CD4-positive, alpha-beta T cell treated with Interleukin-10 for 1 hour (primary cell): ENCODE measurements at regions not wholly inside any gene's neighbourhood (a gene's known extent, or its start where the extent isn't known, plus 50 kb on each side); places are given as distances from the start of the nearest gene placed in this dataset.

Experiments
- DNase-seq: peaks from one replicate; pipeline ENCODE4 v3.0.0-alpha.2; 2020

DNA sequence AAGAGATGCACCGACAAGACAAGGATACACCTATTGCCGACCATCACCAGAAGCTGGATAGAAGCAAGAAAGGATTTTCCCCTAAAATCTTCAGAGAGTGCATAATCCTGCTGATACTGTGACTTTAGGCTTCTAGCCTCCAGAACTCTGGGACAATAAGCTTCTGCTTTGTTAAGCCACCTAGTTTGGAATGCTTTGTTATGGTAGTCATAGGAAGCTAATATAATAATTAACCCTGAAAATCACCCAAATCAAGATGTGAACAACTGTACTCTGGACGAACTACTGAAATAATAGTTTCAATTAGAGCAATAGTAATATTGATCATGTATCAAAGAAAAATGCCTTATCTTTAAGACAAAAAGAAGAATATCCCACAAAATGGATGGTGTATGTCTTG lies 524.6 kb downstream of the EFNB2 start:
- no peak for DNase-seq

DNA sequence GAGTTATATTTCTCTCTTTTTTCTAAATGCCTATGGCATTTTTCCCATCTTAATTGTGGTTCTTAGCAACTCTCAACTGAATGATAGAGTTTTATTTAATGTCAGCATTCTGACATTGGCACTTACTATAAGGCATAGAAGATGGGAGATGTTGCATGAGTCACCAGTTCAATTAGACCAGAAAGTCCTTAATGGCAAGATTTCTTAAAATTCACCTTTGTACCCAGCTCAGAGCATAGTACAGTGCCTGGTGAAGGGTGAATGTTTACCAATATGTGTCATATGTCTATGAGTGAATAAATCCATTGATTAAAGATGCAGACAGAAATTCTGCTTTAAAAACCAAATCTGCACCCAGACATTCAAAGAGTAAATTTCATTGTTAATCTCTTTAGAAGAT lies 526.9 kb downstream of the EFNB2 start:
- DNase-seq, result no peak

DNA sequence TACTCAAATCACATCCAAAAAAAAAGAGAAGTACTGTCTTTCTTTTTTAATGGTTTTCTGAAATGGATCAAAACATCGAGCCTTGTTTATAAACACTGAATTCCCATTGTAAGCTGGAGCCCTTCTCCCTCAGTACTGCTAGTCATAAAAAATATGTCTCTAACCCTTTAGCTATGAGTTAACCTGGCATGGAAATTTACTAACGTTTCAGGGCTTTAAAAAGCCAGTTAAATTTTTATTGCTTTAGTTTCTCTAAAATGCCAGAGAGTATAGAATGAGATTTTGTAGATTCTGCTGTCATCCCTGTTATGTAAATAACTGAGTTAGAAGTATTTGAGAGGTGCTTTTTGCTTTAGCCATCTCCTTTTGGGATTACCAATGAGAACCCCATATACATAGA lies 528.3 kb downstream of the EFNB2 start:
- no peak for DNase-seq

DNA sequence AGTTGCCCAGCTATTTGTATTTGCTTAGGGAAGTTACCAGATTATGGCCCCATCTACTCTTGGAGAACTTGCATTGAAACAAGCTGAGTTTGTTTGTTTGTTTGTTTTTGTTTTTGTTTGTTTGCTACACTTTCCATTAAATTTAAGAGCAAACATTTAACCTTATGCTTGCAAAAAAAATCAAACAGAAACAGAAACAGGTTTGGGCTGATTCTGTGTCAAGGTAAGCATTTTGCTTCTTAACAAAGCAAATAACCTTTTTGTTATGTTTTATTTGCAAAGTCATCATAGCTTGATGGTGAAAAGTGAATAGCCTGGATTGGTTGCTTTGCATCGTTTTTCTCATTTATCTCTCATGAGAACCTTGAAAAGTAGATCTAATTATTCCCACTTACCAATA lies 531.8 kb downstream of the EFNB2 start:
- no peak for DNase-seq

DNA sequence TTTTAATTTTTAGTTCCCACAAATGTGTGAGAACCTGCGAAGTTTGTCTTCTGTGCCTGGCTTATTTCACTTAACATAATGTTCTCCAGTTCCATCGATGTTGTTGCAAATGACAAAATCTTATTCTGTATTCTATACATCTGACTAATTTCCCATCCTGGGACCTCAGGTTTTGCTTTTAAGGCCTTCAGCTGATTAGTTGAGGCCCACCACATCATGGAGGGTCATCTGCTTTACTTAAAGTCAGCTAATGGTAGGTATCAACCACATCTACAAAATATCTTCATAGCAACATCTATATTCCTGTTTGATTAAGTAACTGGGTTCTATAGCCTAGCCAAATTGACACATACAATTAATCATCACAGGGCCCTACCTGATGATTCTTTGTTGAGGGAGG lies 534.0 kb downstream of the EFNB2 start:
- DNase-seq, result no peak

DNA sequence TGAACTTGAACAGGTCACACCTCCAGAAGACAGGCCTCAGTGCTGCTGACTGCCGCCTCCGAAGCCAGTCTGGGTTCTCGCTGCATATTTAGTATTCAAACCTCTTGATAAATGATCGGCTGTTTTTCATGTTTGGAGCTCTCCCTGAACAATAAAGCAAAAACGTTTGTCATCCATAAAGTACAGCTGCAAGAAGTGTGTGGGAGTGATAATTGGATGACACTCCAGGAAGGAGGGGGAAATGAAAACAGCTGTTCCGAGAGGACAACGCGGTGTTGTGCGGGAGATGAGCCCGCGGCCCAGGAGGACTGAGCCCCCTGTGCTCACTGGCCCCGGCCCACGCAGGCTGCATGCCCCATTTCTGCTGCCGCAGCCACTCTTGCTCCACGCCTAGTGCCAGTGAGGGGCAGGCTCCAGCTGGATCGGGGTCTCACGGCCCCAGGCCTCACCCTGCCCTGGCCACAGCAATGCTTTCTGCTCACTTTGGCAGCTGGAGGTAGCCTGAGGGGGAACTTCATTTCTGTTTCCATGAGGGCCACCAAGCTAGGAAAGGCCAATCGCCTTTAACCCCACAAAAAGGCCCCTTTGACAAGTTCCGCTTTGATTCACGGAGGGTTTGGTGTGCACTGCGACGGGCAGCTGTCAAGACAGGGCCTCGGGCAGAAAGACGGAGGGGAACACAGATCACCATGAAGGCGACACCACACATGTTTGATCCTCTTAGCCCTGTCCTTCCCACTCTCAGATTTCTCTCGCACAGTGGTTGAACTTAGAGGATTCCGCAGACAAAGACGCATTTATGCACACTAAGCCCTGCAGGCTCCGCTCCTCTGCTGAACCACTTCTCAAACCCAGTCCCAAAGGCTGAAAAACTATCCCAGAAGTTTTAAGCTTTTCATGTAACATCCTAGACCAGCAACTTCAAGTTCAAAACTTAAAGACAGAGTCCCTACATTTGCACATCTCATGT lies 537.6 kb downstream of the EFNB2 start:
- no peak for DNase-seq

DNA sequence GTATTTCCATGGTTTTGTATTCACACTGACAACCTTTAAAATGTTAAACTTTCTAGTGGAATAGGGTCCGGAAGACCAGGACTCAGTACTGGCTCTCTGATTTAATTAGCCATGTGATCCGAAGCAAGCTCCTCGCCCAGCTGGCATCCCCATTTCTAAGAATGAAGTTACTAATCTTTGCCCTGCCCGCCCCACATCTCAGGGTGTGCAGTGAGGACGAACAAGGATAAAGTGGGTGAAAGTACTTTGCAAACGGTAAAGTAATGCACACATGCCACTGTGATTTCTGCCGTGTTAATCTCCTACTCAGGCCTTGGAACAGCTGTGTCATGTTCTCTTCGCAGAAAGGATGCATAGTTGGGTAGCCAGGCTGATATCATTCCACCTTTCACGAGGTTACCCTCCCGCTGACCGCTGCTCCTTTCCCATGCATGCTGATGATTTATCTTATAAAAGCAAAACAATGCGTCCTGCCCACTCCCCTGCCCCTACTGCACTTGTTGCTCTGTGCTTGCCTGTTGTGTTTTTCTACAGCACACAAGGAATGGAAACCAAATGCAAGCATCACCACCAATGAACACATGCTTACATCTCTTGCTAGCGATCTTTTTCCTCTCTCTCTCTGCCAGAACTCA lies 539.0 kb downstream of the EFNB2 start:
- no peak for DNase-seq

DNA sequence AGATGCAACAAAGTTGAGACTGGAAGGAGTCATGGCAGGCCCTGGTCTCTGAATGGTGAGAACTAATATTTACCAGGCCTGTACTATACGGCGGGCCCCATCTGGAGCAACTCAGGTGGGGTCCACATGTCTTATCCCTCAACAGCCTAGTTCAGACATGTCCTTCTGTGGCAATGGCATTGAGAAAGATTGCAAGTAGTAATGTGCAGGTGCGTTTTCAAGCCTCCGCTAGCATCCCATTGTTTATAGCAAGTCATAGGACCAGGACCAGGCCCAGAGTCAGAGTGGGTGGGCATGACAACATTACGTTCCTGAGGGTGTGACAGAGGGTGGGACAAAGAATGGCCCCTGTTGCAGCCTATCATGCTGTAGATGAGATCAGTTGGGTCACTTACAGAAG lies 541.1 kb downstream of the EFNB2 start:
- DNase-seq, result no peak

DNA sequence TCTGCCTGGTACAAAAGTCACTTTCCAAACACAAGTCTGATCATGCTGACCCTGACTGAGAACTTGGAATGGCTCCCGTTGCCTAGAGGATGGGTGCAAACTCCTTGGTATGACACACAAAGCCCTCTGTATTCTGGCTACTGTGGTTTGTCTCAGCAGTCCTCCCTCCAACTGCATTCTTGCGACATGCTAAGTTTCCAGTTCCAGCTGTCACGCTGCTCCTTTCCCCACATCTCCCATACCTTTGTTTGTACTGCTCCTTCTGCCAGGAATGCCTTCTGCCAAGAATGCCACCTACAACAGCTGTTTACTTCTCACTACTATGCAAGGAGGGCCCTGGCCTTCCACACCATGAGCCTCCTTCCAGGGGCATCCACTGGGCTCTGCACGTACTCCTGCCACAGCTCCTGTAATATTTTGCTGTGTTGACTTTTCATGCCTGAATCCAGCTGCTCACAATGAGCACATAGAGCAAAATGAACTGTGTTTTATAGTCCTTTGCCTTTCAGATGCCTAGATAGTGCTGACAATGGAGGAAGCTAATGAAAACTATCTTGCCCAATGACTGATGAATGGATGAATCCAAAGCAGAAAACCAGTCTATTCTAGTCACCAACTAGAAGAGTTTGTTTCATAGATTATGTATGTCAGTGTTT lies 543.7 kb downstream of the EFNB2 start:
- no peak for DNase-seq

DNA sequence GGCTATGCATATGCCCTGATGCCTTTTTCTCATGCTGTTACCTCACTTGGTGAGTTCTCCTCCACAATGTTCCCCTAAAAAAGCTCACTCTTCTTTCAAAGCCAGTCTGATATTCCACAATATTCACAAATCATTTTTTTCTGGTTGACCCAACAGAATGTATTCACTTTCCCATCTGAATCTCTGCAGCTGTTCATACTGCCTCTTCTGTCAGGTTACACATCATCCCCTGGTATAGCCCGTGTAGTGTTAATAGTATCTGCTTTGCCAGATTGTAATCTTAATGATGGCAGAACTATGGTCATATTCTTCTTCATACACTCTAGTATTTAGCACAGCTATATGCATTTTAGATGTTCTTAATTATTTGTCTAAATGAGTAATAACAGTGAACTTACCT lies 544.3 kb downstream of the EFNB2 start:
- no peak for DNase-seq

DNA sequence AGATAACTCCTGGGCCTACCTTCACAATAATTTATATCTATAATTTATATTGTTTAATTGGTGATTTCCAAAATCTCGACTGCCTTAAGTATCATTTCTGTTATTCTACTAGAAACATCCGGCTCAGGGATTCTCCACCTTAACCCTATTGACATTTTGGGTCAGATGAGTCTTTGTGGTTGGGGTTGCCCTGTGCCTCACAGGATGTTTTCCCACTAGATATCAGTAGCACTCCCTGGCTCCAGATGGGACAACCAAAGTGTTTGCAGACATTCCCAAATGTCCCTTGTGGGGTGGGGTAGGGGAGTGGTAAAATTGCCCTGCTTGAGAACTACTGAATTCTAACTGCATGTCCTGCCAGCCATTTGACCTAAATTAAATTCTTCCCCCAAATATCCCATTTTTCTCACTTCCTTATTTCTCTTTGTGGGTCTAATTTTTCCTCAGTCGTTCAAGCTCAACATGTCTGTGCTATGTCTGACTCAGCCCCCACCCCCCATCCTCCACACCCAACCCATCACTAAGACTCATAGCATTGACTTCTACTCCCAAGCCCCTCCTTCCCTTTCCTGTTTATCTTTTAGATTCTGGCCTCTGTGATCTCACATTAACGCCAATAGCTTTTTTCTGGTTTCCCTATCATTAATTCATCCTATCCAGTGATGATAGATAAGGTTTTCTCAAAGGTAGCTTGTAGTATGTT lies 545.1 kb downstream of the EFNB2 start:
- DNase-seq, result no peak

DNA sequence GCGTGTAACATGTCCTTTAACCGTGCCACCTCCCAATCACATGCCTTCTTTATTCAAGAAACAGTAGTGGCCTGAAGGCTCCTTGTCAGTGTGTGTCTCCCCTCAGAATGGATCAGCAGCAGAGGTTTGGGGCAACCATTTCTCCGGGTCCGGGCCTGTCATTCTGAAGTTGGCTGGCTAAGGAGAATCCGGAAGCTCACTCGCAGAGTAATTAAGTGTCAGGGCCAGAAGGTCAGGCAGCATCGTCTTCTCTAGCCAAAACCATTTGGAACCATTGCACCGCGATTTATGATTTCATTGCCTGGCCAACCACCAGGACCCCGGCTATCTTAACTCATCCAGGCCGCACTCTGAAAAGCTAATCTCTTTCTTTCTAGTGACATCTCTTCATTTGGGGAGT lies 550.8 kb downstream of the EFNB2 start:
- no peak for DNase-seq

DNA sequence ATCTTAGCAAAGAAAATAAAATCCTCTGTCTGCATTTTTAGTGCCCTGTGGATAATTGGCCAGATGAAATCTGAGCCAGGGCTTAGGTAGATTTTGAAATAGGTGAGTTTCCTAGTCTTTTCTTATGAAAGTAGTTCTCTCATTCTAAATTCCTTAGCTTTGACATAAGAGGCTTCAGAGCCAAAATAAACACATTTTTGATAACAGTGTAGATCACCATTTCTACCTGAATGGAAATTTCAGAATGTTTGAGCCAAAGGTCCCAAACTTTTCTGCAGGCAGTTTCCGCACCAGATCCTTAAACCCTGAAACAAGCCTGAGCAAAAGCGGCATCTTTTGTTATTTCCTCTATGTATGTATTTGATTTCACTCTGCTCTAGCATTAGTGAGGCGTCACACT lies 551.2 kb downstream of the EFNB2 start:
- DNase-seq, result no peak

DNA sequence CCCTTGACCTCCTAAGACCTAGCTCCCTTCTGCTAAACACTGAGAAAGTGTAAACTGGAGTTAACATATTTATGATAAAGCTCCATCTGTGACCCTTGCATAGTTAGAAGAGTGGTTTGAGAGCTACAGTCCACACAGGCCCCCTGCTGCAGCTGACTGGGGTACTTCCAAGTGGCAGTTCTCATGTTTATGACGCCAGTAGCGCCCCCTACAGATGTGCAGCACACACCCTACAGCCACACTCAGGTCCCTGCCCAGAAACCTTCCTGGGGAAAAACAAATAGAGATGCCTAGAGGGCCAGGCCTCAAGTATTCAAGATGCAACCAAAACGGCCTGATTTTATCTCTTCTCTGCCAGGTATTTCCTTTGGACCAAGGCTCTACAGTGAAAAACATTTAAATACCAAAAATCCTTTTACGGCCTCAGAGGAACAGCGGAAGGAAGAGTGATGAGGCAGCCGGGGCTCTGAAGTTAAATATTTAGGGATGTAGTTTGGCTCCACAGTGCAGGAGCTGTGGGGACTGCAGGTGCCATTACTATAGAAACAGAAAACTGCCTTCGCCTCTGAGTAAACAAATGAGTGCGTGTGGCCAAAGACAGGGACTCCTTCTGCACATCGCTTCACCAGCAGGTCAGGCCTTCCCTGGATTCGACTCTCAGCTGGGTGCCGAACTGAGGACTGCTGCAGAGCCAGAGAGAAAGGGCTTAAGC lies 553.1 kb downstream of the EFNB2 start:
- DNase-seq, result no peak

DNA sequence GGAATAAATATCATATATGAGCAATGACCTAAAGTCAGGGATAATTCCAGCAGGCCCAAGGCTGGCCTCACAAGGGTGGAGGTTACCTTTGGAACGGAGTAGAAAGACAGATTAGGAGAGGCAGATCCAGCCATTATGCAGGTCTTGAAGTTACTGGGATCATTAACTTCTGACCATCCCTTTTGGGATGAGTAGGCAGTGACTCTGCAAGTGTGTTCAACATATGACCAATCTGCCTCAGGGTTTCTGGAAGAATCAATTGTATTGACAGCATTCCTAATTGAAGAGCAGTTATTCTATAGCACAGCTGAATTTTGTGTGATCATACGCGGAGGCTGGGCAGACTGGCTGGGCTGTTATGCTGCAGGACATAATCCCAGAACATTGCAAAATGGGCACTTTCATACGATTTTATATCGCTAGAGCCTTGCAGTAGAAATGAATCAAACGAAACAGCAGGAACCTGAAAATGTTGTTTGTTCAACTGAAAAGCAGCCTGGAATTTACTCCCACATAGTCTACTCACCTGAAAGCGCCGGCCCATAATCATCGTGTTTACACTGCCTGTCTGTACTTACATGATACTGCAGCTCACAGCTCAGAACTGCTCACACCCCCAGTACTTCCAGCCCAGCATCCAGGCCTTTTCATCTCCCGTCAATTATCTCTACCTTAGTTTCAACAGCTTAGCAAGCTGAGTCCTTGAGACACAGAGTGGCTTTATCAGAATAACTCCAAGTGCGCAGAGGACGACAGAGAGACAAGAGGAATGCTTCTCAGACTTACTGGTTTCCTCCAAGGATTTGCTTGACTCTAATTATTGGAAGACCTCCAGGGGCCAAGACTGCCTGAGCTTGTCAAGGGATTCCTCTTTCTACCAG lies 556.1 kb downstream of the EFNB2 start:
- DNase-seq, result no peak

DNA sequence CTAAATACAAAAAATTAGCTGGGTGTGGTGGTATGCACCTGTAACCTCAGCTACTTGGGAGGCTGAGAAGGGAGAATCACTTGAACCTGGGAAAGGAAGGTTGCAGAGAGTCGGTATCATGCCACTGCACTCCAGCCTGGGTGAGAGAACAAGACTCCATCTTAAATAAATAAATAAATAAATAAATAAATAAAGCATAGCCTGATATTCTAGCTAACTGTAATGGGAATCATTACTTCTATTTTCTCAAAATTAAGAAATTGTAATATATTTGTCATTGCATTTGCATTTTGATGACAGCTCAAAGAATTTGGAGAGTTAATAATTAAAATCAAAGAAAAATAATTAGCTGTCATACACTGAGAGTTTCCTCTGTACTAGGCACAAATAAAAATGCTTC lies 561.1 kb downstream of the EFNB2 start:
- DNase-seq, result no peak

DNA sequence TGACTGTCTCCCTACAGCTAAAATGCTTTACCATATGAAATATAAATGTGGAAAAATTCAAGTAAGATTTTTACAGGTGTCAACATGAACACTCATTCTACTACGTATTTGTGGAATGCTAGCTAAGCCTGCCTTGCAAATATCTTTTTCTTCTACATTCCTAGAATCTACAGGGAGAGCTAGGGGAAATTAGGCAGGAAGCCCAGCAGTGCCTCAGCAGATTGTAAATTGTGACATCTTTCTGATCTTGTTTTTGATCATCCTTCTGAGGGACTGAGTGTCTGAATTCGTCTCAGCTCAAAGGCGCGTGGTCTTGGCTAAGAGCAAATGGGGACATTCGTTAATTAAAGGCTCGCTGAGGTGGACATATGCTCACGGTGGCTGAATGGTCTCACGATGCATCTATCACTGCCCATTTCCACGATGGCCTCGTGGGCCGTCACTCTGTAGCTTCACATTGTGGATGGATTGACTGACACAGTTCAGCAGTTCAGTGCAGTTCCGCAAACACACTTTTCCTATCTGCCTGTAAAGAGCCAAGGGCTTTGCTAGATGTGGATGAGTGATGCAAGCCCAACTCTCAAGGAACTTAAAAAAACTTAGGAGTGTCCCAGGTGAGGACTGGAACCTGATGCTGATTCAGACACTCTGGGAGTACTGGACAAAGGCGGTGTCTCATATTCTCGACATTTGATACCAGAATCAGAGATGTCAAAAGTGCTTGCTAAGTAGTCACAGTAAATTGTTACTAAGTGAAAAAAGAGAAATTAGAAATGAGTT lies 562.5 kb downstream of the EFNB2 start:
- DNase-seq, result no peak

DNA sequence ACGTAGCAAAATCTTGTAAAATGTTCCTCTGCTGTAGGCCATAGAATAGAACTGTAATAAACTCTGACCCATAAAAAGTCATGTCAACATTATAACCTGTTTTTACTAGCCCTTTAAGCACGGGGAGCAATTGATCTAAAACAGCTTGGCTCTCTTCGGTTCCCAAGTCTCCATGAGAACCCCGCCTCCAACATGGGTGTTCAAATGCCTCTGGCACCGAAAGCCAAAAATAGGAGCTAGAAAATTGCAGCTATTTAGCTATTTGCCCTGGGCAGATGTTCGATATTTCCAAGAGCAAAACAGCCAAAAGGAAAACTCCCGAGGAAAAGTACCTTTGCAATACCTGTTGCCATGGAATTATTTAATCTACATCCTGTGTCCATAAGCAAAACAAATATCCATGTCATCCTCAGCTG lies 563.1 kb downstream of the EFNB2 start:
- DNase-seq, result no peak

DNA sequence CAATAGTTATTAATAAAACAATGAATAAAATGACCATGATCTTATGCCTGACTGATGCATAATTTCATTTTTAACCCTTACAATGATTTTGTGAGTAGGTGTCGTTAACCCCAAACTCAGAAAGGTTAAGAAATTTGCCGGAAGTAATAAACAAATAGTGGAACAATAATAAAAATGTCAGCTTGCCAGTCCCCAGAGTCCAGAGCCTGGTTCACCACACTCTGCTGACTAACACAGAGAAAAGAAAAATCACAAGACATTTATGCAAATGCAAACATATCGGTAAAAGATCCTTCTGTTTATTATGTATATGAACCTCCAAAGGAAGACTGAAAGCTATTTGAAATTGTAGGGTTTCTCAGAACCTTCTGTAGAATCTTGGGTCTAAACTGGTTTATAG lies 563.7 kb downstream of the EFNB2 start:
- no peak for DNase-seq

DNA sequence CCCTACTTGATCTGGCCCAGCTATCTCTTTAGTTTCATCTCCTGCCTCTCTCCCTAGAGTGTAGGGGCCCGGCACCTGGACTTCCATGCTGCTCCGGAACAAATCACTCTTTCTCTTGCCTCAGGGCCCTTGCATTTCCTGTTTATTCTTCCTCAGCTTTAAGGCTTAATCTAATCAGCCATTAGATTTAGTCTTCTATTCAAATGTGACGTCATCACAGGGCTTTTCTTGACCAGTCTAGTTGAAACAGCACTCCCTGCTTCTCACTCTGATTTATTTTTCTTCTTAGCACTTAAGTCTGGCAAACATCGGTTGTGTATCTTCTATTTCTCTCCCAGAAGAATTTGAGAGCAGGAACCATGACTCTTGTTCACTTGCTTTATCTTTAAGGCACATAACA lies 564.1 kb downstream of the EFNB2 start:
- no peak for DNase-seq

DNA sequence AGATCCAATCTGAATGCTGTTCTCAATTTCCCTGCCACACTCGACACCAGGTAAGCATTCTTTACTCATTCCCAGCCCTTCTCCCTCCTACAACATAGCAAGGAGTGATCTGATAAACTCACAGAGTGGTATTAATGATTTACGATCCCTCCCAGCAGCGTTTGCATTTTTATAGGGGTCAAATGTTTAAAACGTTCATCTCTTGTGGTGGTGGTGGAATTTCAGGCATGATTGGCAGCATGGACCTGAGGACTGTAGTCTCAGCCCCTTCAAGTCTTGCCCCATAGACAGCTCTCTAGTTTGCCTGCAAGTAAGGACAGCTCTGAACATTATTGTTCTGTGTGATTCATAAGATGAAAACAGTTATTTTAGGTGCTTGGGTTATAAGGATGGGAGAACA lies 565.7 kb downstream of the EFNB2 start:
- no peak for DNase-seq
